ENCODE measurements at regions not wholly inside any gene's neighbourhood (a gene's known extent, or its start where the extent isn't known, plus 50 kb on each side); places are given as distances from the start of the nearest gene placed in this dataset.

GRCh38 chr7:27387864-27388263 lies 145.3 kb downstream of the EVX1 start:
- Histone ChIP-seq H3K4me2 (ENCODE audit: insufficient read depth, low read length) (no peak overlapping the region), H3K9me3 (replicated peaks; ENCODE audit: control insufficient read depth, insufficient read depth, low read length) (no peaks in the 10 kb centered on the region), H4K20me1 (replicated peaks; ENCODE audit: control insufficient read depth, extremely low read depth, insufficient read depth, low read length) (no peaks in the 10 kb centered on the region), H2AFZ (ENCODE audit: low read depth, low read length) (no peak overlapping the region), H3K36me3 (ENCODE audit: control insufficient read depth in 2 of 2, extremely low read depth in 1 of 2, insufficient read depth in 2 of 2, low read length in 2 of 2) (no peaks in the 10 kb centered on the region), H3K4me1 (ENCODE audit: control insufficient read depth, extremely low read depth, insufficient read depth, low read length) (no peaks in the 10 kb centered on the region), H3K9ac (replicated peaks; ENCODE audit: extremely low read depth, insufficient read depth, low read length) (no peak overlapping the region), H3K27me3 (ENCODE audit: control insufficient read depth in 2 of 2, insufficient read depth in 2 of 2, low read length in 2 of 2) (peaks cover 8 to 12% of the 10 kb centered on the region in 2 experiments), H3K27ac (ENCODE audit: insufficient read depth, low read depth, low read length) (no peak overlapping the region), H3K4me3 (replicated peaks in 1 of 3; ENCODE audit: insufficient read depth in 1 of 3, low read depth in 1 of 3, low read length in 3 of 3) (no peak overlapping the region), H3K9me1 (replicated peaks; ENCODE audit: control insufficient read depth, extremely low read depth, insufficient read depth, low read length) (no peaks in the 10 kb centered on the region), H3K79me2 (ENCODE audit: control insufficient read depth, insufficient read depth, low read length) (no peaks in the 10 kb centered on the region)
- dilution Hi-C loops (cut with MboI; ENCODE audit: extremely low pct_ligation_motif_present, low sequenced_read_pairs) = no loop called here
- TF ChIP-seq JUN (IDR thresholded peaks at IDR 0.05; ENCODE audit: borderline replicate concordance, insufficient read depth, insufficient read length, low read depth) (no peak), POLR2AphosphoS5 (IDR thresholded peaks at IDR 0.05; ENCODE audit: insufficient read depth, low read depth, low read length) (no peak), EZH2 (IDR thresholded peaks at IDR 0.05; ENCODE audit: borderline replicate concordance, low read depth, low read length, severe bottlenecking) (no peak), MYC (IDR thresholded peaks at IDR 0.05; ENCODE audit: low read depth, low read length) (no peak), MAX (IDR thresholded peaks at IDR 0.05; ENCODE audit: insufficient read depth, insufficient read length) (no peak), GATA2 (IDR thresholded peaks at IDR 0.05; ENCODE audit: insufficient read depth, insufficient read length, low read depth, low read length) (no peak), POLR2A (IDR thresholded peaks at IDR 0.05; ENCODE audit: low read depth, low read length) (no peak), FOS (IDR thresholded peaks at IDR 0.05; ENCODE audit: borderline replicate concordance, insufficient read depth, low read length) (no peak), CTCF (IDR thresholded peaks at IDR 0.05; ENCODE audit: extremely low read depth in 1 of 2, insufficient read depth in 1 of 2, low read depth in 1 of 2, low read length in 2 of 2) (no peak)
- FAIRE-seq = no peak
- DNase-seq (ENCODE audit: low read depth, low spot score) = no peak
- intact Hi-C loops (cut with micrococcal nuclease) = no loop called here
- BruUV-seq (replicated peaks) = no TSS peak
- ChIA-PET CTCF (interaction anchor here (1.8 to 2.9 kb wide), 2 partner anchors 12 to 387 kb away, joined by 5 to 8 read pairs; no protein-coding TSS in a partner anchor), POLR2A (no interaction called here)
